ENCODE measurements at regions not wholly inside any gene's neighbourhood (a gene's known extent, or its start where the extent isn't known, plus 50 kb on each side); places are given as distances from the start of the nearest gene placed in this dataset.
A peak's percentile ranks its signal among the peaks of the same experiment; 100 is the strongest.

GRCh38 chr6:155695495-155695894 is 239.9 kb upstream of the NOX3 start:
- no peak for TF ChIP-seq CTCF (conservative IDR thresholded peaks at IDR 0.05)
- peaks cover 37% of the 10 kb centered on the region for H3K4me1 Mint-ChIP-seq
- H3K9me3 Mint-ChIP-seq, result no peaks in the 10 kb centered on the region
- no peak for DNase-seq (ENCODE audit: low read depth, low spot score)
- no peaks in the 10 kb centered on the region for H3K36me3 Mint-ChIP-seq (ENCODE audit: low read depth)
- peak overlapping the region; percentile 43 for H3K27ac Mint-ChIP-seq (ENCODE audit: unreplicated experiment)
- H3K27me3 Mint-ChIP-seq (ENCODE audit: low read depth), result no peaks in the 10 kb centered on the region
- no peak overlapping the region for H3K4me3 Mint-ChIP-seq

GRCh38 chr6:155694419-155694790 is 238.8 kb upstream of the NOX3 start:
- no peak for DNase-seq (ENCODE audit: low read depth, low spot score)
- no peaks in the 10 kb centered on the region for H3K9me3 Mint-ChIP-seq
- H3K4me3 Mint-ChIP-seq, result no peak overlapping the region
- H3K27me3 Mint-ChIP-seq (ENCODE audit: low read depth), result no peaks in the 10 kb centered on the region
- peak overlapping the region; percentile 79 for H3K27ac Mint-ChIP-seq (ENCODE audit: unreplicated experiment)
- TF ChIP-seq CTCF (conservative IDR thresholded peaks at IDR 0.05), result no peak
- H3K4me1 Mint-ChIP-seq, result peaks cover 37% of the 10 kb centered on the region
- H3K36me3 Mint-ChIP-seq (ENCODE audit: low read depth), result no peaks in the 10 kb centered on the region

GRCh38 chr6:155693573-155694418 is 238.2 kb upstream of the NOX3 start:
- DNase-seq (ENCODE audit: low read depth, low spot score), result no peak
- H3K4me1 Mint-ChIP-seq, result peaks cover 37% of the 10 kb centered on the region
- TF ChIP-seq CTCF (conservative IDR thresholded peaks at IDR 0.05), result no peak
- no peak overlapping the region for H3K27ac Mint-ChIP-seq (ENCODE audit: unreplicated experiment)
- H3K36me3 Mint-ChIP-seq (ENCODE audit: low read depth), result no peaks in the 10 kb centered on the region
- no peaks in the 10 kb centered on the region for H3K27me3 Mint-ChIP-seq (ENCODE audit: low read depth)
- H3K4me3 Mint-ChIP-seq, result no peak overlapping the region
- H3K9me3 Mint-ChIP-seq, result no peaks in the 10 kb centered on the region

- no peaks in the 10 kb centered on the region for H3K9me3 Mint-ChIP-seq
- H3K4me3 Mint-ChIP-seq, result no peak overlapping the region
- no peaks in the 10 kb centered on the region for H3K27me3 Mint-ChIP-seq (ENCODE audit: low read depth)
- DNase-seq (ENCODE audit: low read depth, low spot score), result no peak
- H3K36me3 Mint-ChIP-seq (ENCODE audit: low read depth), result no peaks in the 10 kb centered on the region
- TF ChIP-seq CTCF (conservative IDR thresholded peaks at IDR 0.05), result no peak
- peaks cover 24% of the 10 kb centered on the region for H3K4me1 Mint-ChIP-seq
- H3K27ac Mint-ChIP-seq (ENCODE audit: unreplicated experiment), result no peak overlapping the region
Measured at GRCh38 chr6:155690820-155691219, 235.2 kb upstream of the NOX3 start.

GRCh38 chr6:155687645-155688044 is 232.0 kb upstream of the NOX3 start:
- no peaks in the 10 kb centered on the region for H3K36me3 Mint-ChIP-seq (ENCODE audit: low read depth)
- no peaks in the 10 kb centered on the region for H3K27me3 Mint-ChIP-seq (ENCODE audit: low read depth)
- no peak for DNase-seq (ENCODE audit: low read depth, low spot score)
- no peak overlapping the region for H3K4me3 Mint-ChIP-seq
- TF ChIP-seq CTCF (conservative IDR thresholded peaks at IDR 0.05), result no peak
- peaks cover 18% of the 10 kb centered on the region for H3K4me1 Mint-ChIP-seq
- H3K9me3 Mint-ChIP-seq, result no peaks in the 10 kb centered on the region
- no peak overlapping the region for H3K27ac Mint-ChIP-seq (ENCODE audit: unreplicated experiment)
